Fibroblast of skin of right biceps (primary cell): ENCODE measurements at regions not wholly inside any gene's neighbourhood (a gene's known extent, or its start where the extent isn't known, plus 50 kb on each side); places are given as distances from the start of the nearest gene placed in this dataset.
"Not testable (repeated sequence)": the region's sequence is repeated elsewhere in the genome, so short reads cannot be mapped to it uniquely, and the experiment has no call there.

Source experiments
- DNase-seq: peaks from one replicate; pipeline ENCODE4 v3.0.0-alpha.2; 2013

- no peak for DNase-seq
These were observed 80.0 kb upstream of the RPH3A start for GRCh38 chr12:112711507-112711906.

- not testable (repeated sequence) for DNase-seq
These were observed 78.8 kb upstream of the RPH3A start for GRCh38 chr12:112712751-112713150.

GRCh38 chr12:112713471-112713870, 78.1 kb upstream of the RPH3A start:
- no peak for DNase-seq

- DNase-seq = no peak
These were observed 77.3 kb upstream of the RPH3A start for GRCh38 chr12:112714166-112714710.

GRCh38 chr12:112716099-112717093, 75.2 kb upstream of the RPH3A start:
- no peak for DNase-seq

GRCh38 chr12:112728864-112729263, 62.7 kb upstream of the RPH3A start:
- no peak for DNase-seq

- DNase-seq = no peak
These were observed 56.5 kb upstream of the RPH3A start for GRCh38 chr12:112734859-112735695.

- no peak for DNase-seq
These were observed 53.0 kb upstream of the RPH3A start for GRCh38 chr12:112738531-112738930.

GRCh38 chr12:112740387-112740934, 51.1 kb upstream of the RPH3A start:
- no peak for DNase-seq

- no peak for DNase-seq
These were observed 50.4 kb upstream of the RPH3A start for GRCh38 chr12:112741106-112741505.
